Suprapubic skin (tissue), 4 donors: ENCODE measurements at regions not wholly inside any gene's neighbourhood (a gene's known extent, or its start where the extent isn't known, plus 50 kb on each side); places are given as distances from the start of the nearest gene placed in this dataset.

Source experiments
- EP300 ChIP-seq: sonication (generic); formaldehyde crosslinking; IDR thresholded peaks from one replicate; pipeline ENCODE4 v1.6.1; 2017; ENCODE audit warnings: antibody characterized with exemption
- POLR2A ChIP-seq, 2 donors: fragments of 450-650 bp; IDR thresholded peaks; one replicate each; pipeline ENCODE4 v1.6.1; 2017; ENCODE audit warnings: antibody characterized with exemption in 2 of 2, mild to moderate bottlenecking in 2 of 2, moderate library complexity in 2 of 2
- POLR2AphosphoS5 ChIP-seq, 3 donors: sonication (generic); formaldehyde crosslinking; IDR thresholded peaks; one replicate each; pipeline ENCODE4 v1.6.1; 2017; ENCODE audit warnings: antibody characterized with exemption in 3 of 3
- TF ChIP-seq, protein P1 (sequence below), 2 donors: fragments of 200-600 bp in 1 of 2; fragments of 450-650 bp in 1 of 2; sonication (generic) in 1 of 2; IDR thresholded peaks; one replicate each; pipeline ENCODE4 v1.5.1; 2016 to 2019; ENCODE audit warnings: antibody characterized with exemption in 2 of 2, mild to moderate bottlenecking in 1 of 2, moderate library complexity in 1 of 2

DNA sequence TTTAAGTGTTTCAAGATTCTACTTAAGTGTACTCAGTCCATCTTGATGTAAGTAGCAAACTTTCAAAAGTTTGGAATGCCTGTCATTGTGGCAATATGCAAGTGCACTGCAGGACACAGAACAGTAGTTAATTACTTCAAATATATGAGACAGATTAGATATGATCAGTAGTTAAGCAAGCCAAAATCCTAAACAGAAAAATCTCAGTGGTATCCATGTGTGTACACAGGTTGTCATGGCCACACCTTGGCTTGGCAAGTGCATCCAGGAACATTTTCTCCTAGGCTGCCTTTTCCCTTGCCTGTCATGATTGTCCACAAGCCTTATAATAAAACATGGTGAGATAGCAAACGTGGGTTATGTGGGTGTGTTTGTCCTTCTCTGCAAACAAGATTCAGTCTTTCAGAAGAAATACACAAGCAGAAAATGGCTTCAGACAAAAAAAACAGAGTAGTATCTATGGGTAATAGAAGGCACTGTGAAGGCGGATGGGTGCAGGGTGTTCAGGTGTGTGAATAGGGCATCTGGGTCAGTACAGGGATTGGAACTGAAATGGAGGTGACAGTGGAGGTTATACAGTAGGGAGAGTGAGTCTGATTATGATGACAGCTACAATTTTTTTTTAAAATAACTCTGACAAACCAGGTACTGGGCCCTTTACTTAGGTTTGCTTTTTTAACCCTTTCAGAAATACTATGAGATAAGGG, 229.0 kb upstream of the LRIG1 start:
- TF ChIP-seq, protein P1, sequence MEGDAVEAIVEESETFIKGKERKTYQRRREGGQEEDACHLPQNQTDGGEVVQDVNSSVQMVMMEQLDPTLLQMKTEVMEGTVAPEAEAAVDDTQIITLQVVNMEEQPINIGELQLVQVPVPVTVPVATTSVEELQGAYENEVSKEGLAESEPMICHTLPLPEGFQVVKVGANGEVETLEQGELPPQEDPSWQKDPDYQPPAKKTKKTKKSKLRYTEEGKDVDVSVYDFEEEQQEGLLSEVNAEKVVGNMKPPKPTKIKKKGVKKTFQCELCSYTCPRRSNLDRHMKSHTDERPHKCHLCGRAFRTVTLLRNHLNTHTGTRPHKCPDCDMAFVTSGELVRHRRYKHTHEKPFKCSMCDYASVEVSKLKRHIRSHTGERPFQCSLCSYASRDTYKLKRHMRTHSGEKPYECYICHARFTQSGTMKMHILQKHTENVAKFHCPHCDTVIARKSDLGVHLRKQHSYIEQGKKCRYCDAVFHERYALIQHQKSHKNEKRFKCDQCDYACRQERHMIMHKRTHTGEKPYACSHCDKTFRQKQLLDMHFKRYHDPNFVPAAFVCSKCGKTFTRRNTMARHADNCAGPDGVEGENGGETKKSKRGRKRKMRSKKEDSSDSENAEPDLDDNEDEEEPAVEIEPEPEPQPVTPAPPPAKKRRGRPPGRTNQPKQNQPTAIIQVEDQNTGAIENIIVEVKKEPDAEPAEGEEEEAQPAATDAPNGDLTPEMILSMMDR (IDR thresholded peaks at IDR 0.05) = no peak
- TF ChIP-seq POLR2A (IDR thresholded peaks at IDR 0.05) (no peak), POLR2AphosphoS5 (IDR thresholded peaks at IDR 0.05) (no peak), EP300 (no peak)
